PC-3 (cell line): ENCODE measurements at regions not wholly inside any gene's neighbourhood (a gene's known extent, or its start where the extent isn't known, plus 50 kb on each side); places are given as distances from the start of the nearest gene placed in this dataset.

Experiments
- EZH2 ChIP-seq: fragments of 300-600 bp; sonication (generic); IDR thresholded peaks from one replicate; pipeline ENCODE4 v1.6.1; 2017; ENCODE audit warnings: antibody characterized with exemption, mild to moderate bottlenecking, low read length; ENCODE audit not compliant: unreplicated experiment
- EZH2phosphoT487 ChIP-seq: fragments of 300-600 bp; sonication (generic); IDR thresholded peaks from 2 replicates; pipeline ENCODE4 v1.6.1; 2018; ENCODE audit warnings: mild to moderate bottlenecking, antibody characterized with exemption, low read length, borderline replicate concordance
- TF ChIP-seq, protein P1 (sequence below): fragments of 300-600 bp; sonication (generic); conservative IDR thresholded peaks from 2 replicates; pipeline ENCODE4 v1.5.1; 2017; ENCODE audit warnings: antibody characterized with exemption, low read depth, mild to moderate bottlenecking, low read length

DNA sequence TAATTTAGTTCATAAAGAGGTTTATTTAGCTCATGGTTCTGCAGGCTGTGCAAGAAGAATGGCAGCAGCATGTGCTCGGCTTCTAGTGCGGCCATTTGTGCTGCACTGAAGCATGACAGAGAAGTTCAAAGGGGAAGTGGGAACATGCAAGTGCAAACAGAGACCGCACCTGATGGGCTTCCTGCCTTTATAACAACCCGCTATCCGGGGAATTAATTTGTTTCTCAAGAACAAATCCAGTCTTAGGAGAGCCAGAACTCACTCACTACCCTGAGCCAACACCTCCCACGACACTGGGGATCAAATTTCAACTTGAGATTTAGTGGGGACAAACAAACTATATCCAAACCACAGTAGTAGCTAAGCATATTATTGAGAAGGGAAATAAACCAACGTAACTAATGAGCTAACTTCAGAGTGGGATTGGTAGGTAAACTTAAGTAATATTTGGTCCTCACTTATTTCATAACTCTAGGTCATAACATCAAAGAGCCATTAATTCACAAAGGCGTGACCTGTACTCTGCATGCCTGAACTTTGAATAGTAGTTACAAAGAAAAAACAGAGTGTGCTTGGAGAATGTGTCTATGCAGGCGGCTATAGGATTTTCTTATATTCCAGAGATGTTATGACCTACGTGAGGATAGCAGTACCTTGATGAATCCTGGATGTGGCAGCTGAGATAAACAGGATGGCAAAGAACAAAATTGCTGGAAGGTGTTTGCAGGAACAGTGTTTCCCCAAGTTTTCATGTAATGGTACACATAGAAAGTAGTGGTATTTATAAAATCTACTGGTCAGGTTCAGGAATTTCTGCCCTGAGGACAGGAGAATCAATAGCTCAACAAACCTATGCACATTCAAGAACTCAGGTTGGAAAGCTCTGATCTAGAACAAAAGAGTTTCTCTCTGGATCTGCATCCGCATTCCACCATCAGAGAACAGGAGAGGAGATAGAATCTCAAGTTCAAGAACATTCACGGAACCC lies 845.9 kb upstream of the ID2 start:
- TF ChIP-seq EZH2: no peak
- TF ChIP-seq, protein P1, sequence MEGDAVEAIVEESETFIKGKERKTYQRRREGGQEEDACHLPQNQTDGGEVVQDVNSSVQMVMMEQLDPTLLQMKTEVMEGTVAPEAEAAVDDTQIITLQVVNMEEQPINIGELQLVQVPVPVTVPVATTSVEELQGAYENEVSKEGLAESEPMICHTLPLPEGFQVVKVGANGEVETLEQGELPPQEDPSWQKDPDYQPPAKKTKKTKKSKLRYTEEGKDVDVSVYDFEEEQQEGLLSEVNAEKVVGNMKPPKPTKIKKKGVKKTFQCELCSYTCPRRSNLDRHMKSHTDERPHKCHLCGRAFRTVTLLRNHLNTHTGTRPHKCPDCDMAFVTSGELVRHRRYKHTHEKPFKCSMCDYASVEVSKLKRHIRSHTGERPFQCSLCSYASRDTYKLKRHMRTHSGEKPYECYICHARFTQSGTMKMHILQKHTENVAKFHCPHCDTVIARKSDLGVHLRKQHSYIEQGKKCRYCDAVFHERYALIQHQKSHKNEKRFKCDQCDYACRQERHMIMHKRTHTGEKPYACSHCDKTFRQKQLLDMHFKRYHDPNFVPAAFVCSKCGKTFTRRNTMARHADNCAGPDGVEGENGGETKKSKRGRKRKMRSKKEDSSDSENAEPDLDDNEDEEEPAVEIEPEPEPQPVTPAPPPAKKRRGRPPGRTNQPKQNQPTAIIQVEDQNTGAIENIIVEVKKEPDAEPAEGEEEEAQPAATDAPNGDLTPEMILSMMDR: no peak
- no peak for TF ChIP-seq EZH2phosphoT487
